OCI-LY1 (cell line): ENCODE measurements at regions not wholly inside any gene's neighbourhood (a gene's known extent, or its start where the extent isn't known, plus 50 kb on each side); places are given as distances from the start of the nearest gene placed in this dataset.

Experiments
- EZH2 ChIP-seq: fragments of 200-600 bp; sonication (generic), shearing (Covaris generic); IDR thresholded peaks from 2 replicates; pipeline ENCODE4 v1.8.0; 2017; ENCODE audit warnings: borderline replicate concordance, mixed run types, mild to moderate bottlenecking, antibody characterized with exemption, low read length, moderate library complexity, mixed read lengths
- TF ChIP-seq, protein P1 (sequence below): fragments of 200-600 bp; sonication (generic), shearing (Covaris generic); IDR thresholded peaks from 2 replicates; pipeline ENCODE4 v1.5.1; 2017; ENCODE audit warnings: mild to moderate bottlenecking, antibody characterized with exemption, low read length, moderate library complexity, mixed read lengths

DNA sequence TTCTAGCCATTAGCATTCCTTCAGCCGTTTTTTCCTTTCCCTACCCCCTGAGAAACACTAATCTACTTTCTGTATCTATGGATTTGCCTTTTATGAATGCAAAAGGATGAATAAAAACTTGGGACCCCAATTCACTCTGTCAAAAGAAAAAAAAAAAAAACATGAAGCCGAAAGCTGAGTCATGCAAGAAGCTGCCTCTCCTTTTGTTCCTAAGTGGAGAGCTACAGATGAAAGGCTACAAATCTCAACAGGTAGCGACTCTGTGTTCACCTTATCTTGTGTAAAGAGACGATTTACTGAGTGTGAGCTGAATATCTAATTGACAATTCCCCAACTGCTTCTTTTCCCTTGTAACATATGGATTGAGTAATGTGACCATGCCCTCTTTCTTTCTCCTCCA lies 1072.8 kb downstream of the UQCRFS1 start:
- TF ChIP-seq, protein P1, sequence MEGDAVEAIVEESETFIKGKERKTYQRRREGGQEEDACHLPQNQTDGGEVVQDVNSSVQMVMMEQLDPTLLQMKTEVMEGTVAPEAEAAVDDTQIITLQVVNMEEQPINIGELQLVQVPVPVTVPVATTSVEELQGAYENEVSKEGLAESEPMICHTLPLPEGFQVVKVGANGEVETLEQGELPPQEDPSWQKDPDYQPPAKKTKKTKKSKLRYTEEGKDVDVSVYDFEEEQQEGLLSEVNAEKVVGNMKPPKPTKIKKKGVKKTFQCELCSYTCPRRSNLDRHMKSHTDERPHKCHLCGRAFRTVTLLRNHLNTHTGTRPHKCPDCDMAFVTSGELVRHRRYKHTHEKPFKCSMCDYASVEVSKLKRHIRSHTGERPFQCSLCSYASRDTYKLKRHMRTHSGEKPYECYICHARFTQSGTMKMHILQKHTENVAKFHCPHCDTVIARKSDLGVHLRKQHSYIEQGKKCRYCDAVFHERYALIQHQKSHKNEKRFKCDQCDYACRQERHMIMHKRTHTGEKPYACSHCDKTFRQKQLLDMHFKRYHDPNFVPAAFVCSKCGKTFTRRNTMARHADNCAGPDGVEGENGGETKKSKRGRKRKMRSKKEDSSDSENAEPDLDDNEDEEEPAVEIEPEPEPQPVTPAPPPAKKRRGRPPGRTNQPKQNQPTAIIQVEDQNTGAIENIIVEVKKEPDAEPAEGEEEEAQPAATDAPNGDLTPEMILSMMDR, result no peak
- TF ChIP-seq EZH2, result no peak
